DND-41 (cell line): ENCODE measurements at regions not wholly inside any gene's neighbourhood (a gene's known extent, or its start where the extent isn't known, plus 50 kb on each side); places are given as distances from the start of the nearest gene placed in this dataset.

ENCODE experiments used
- ATAC-seq: fragments of 200-7000 bp; cut with Tn5 transposase; 3 replicates; pipeline ENCODE4 v1.9.1; 2021; ENCODE audit warnings: low read depth; ENCODE audit not compliant: insufficient read depth
- DNase-seq: peaks from one replicate; pipeline ENCODE4 v3.0.0-alpha.2; 2020
- H2AFZ ChIP-seq: 2 replicates; pipeline ENCODE4 v1.6.0; 2012; ENCODE audit warnings: low read depth, low read length
- H3K27ac ChIP-seq: 2 replicates; pipeline ENCODE4 v1.5.1; 2012; ENCODE audit warnings: low read length, inconsistent platforms
- H3K27me3 ChIP-seq: fragments of 200-600 bp; sonication (generic); 2 replicates; pipeline ENCODE4 v1.6.0; 2012; ENCODE audit warnings: low read length, mild to moderate bottlenecking, inconsistent platforms; ENCODE audit not compliant: insufficient read depth, poor library complexity
- H3K36me3 ChIP-seq: 2 replicates; pipeline ENCODE4 v1.5.1; 2012; ENCODE audit warnings: low read length, inconsistent platforms; ENCODE audit not compliant: insufficient read depth
- H3K4me1 ChIP-seq: 2 replicates; pipeline ENCODE4 v1.5.1; 2012; ENCODE audit warnings: mild to moderate bottlenecking, low read length; ENCODE audit not compliant: insufficient read depth
- H3K4me2 ChIP-seq: 2 replicates; pipeline ENCODE4 v1.6.0; 2012; ENCODE audit warnings: mild to moderate bottlenecking, moderate library complexity, low read length, inconsistent platforms; ENCODE audit not compliant: insufficient read depth
- H3K4me3 ChIP-seq, 2 experiments: fragments of 200-600 bp in 1 of 2; shearing (Covaris generic) in 1 of 2; 2 replicates each; pipeline ENCODE4 v1.5.1; 2012 to 2016; ENCODE audit warnings: inconsistent platforms in 2 of 2, low read length in 2 of 2, mild to moderate bottlenecking in 2 of 2, low read depth in 1 of 2, moderate library complexity in 1 of 2
- H3K79me2 ChIP-seq: 2 replicates; pipeline ENCODE4 v1.6.0; 2012; ENCODE audit warnings: low read length, inconsistent platforms; ENCODE audit not compliant: insufficient read depth
- H3K9ac ChIP-seq: 2 replicates; pipeline ENCODE4 v1.6.0; 2012; ENCODE audit warnings: low read depth, mild to moderate bottlenecking, inconsistent platforms, low read length, moderate library complexity
- H3K9me3 ChIP-seq: 2 replicates; pipeline ENCODE4 v1.5.1; 2012; ENCODE audit warnings: low read length, moderate library complexity, mild to moderate bottlenecking, inconsistent platforms; ENCODE audit not compliant: insufficient read depth, severe bottlenecking
- H4K20me1 ChIP-seq: 2 replicates; pipeline ENCODE4 v1.6.0; 2012; ENCODE audit warnings: low read length; ENCODE audit not compliant: insufficient read depth
- CTCF ChIP-seq: IDR thresholded peaks from 2 replicates; pipeline ENCODE4 v1.5.1; 2012; ENCODE audit warnings: borderline replicate concordance, low read length, moderate library complexity, mild to moderate bottlenecking; ENCODE audit not compliant: poor library complexity, severe bottlenecking; ENCODE audit errors: extremely low read depth
- EZH2 ChIP-seq: IDR thresholded peaks from 3 replicates; pipeline ENCODE4 v1.6.1; 2012; ENCODE audit warnings: borderline replicate concordance, low read depth, mild to moderate bottlenecking, moderate library complexity, low read length, inconsistent platforms; ENCODE audit not compliant: severe bottlenecking

- Histone ChIP-seq H3K9me3 (no peaks in the 10 kb centered on the region), H3K36me3 (no peaks in the 10 kb centered on the region), H3K4me1 (no peaks in the 10 kb centered on the region), H2AFZ (no peak overlapping the region), H4K20me1 (no peaks in the 10 kb centered on the region), H3K9ac (no peak overlapping the region), H3K27ac (no peak overlapping the region), H3K4me3 (no peak overlapping the region), H3K4me2 (no peak overlapping the region), H3K27me3 (no peaks in the 10 kb centered on the region), H3K79me2 (no peaks in the 10 kb centered on the region)
- ATAC-seq, result no peak
- TF ChIP-seq EZH2 (no peak), CTCF (no peak)
- DNase-seq, result no peak
These were observed 261.7 kb upstream of the CRY1 start for GRCh38 chr12:107355004-107355565.

- Histone ChIP-seq H4K20me1 (no peaks in the 10 kb centered on the region), H3K27ac (no peak overlapping the region), H3K4me3 (no peak overlapping the region), H3K79me2 (no peaks in the 10 kb centered on the region), H2AFZ (no peak overlapping the region), H3K4me2 (no peak overlapping the region), H3K9ac (no peak overlapping the region), H3K27me3 (no peaks in the 10 kb centered on the region), H3K9me3 (no peaks in the 10 kb centered on the region), H3K4me1 (no peaks in the 10 kb centered on the region), H3K36me3 (no peaks in the 10 kb centered on the region)
- TF ChIP-seq CTCF (no peak), EZH2 (no peak)
- DNase-seq (no peak), ATAC-seq (no peak)
These were observed 262.3 kb upstream of the CRY1 start for GRCh38 chr12:107355612-107356011.

- TF ChIP-seq EZH2 (no peak), CTCF (no peak)
- no peaks in the 10 kb centered on the region for H3K79me2 ChIP-seq
- H3K27me3 ChIP-seq, result no peaks in the 10 kb centered on the region
- no peaks in the 10 kb centered on the region for H3K4me1 ChIP-seq
- H3K4me2 ChIP-seq, result no peak overlapping the region
- no peak overlapping the region for H3K4me3 ChIP-seq
- no peaks in the 10 kb centered on the region for H3K9me3 ChIP-seq
- H4K20me1 ChIP-seq, result no peaks in the 10 kb centered on the region
- H3K36me3 ChIP-seq, result no peaks in the 10 kb centered on the region
- no peak for ATAC-seq
- no peak overlapping the region for H3K27ac ChIP-seq
- no peak overlapping the region for H2AFZ ChIP-seq
- DNase-seq, result no peak
- no peak overlapping the region for H3K9ac ChIP-seq
These were observed 263.1 kb upstream of the CRY1 start for GRCh38 chr12:107356266-107356936.
